Epidermal melanocyte (primary cell): ENCODE measurements at regions not wholly inside any gene's neighbourhood (a gene's known extent, or its start where the extent isn't known, plus 50 kb on each side); places are given as distances from the start of the nearest gene placed in this dataset.

ENCODE experiments used
- DNase-seq: peaks from one replicate; pipeline ENCODE4 v3.0.0; 2011; ENCODE audit warnings: low spot score; ENCODE audit not compliant: insufficient read length

- no peak for DNase-seq
Observed at GRCh38 chr4:153137159-153137558, 67.1 kb upstream of the TRIM2 start.

GRCh38 chr4:153137677-153138630, 66.3 kb upstream of the TRIM2 start:
- no peak for DNase-seq

GRCh38 chr4:153138736-153139135, 65.5 kb upstream of the TRIM2 start:
- DNase-seq: no peak

GRCh38 chr4:153140294-153140693, 63.9 kb upstream of the TRIM2 start:
- no peak for DNase-seq

GRCh38 chr4:153141238-153141637, 63.0 kb upstream of the TRIM2 start:
- DNase-seq: no peak

- DNase-seq: peak; percentile 68
Observed at GRCh38 chr4:153142700-153143438, 61.4 kb upstream of the TRIM2 start.

- DNase-seq: no peak
Observed at GRCh38 chr4:153143527-153144348, 60.5 kb upstream of the TRIM2 start.

GRCh38 chr4:153146031-153146430, 58.2 kb upstream of the TRIM2 start:
- DNase-seq: no peak

- no peak for DNase-seq
Observed at GRCh38 chr4:153146961-153147360, 57.3 kb upstream of the TRIM2 start.

GRCh38 chr4:153148791-153149190, 55.5 kb upstream of the TRIM2 start:
- DNase-seq: no peak

GRCh38 chr4:153151535-153152455, 52.4 kb upstream of the TRIM2 start:
- no peak for DNase-seq

- no peak for DNase-seq
Observed at GRCh38 chr4:153152501-153153338, 51.5 kb upstream of the TRIM2 start.

- DNase-seq: no peak
Observed at GRCh38 chr4:153153339-153153871, 50.8 kb upstream of the TRIM2 start.

- no peak for DNase-seq
Observed at GRCh38 chr4:153154007-153154975, 50.0 kb upstream of the TRIM2 start.
